Limb (tissue), 2 donors: ENCODE measurements at regions not wholly inside any gene's neighbourhood (a gene's known extent, or its start where the extent isn't known, plus 50 kb on each side); places are given as distances from the start of the nearest gene placed in this dataset.

ENCODE experiments used
- DNase-seq, 2 donors: peaks; one replicate each; pipeline ENCODE4 v3.0.0-alpha.2; 2016; ENCODE audit errors: extremely low spot score in 2 of 2

DNA sequence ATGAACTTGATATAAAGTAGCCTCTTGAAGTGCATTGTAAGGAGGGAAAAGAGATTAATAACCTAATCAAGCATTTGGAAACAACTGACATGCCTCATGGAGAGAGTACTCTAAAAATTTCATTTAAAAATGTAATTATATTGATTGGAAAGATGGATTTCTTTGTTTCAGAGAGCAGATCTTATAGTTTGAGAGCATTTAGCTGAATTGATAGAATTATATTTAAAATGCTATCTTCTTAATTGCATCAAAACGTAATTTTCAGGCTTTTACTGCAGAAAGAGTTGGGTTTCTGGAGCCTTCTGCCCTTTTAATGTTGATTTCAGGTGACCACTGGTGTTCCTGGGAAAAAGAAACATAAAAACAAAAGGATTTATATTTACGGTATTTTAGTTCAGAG lies 130.6 kb downstream of the EDN3 start:
- DNase-seq: no peak

GRCh38 chr20:59434960-59435359 lies 134.5 kb downstream of the EDN3 start:
- DNase-seq: no peak

DNA sequence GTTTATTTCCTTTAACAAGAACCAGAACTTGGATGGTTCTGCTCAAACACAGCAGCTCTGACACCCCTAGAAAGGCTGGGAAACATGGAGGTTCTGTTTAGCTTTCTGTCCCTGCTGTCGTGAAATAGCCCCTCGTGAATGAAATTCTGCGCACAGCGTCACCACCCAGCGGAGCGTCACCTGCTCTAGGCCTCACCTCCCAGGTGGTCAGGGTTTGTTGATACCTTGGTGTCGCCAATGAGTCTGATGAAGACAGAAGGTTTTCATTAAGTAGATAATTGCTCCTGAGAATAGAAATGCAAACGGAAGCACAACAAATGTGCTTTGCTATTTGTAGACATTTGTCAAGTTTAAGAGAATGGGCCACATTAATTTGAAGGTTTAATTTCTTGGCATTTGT lies 135.1 kb downstream of the EDN3 start:
- no peak for DNase-seq

GRCh38 chr20:59437601-59438031 lies 137.2 kb downstream of the EDN3 start:
- no peak for DNase-seq

- no peak for DNase-seq
Measured at GRCh38 chr20:59438201-59438600, 137.8 kb downstream of the EDN3 start.

DNA sequence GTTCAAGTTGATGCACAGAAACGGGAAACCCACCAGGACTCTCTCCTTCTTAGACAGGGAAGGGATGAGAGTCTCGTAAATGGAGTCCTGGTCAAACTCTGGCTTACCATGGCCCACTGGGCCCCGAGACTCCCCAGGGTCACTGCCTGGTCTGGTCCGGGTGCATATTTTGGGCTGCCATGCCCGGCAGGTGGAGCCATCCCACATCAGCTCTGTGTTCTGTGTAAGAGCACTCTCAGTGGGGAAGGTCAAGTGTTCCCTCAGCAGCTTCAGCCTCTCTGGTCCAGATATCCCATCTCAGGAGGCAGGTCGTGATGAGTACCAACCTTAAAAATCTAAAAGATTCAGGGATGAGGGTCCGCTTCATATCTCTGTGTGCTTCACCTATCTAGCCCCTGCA lies 138.8 kb downstream of the EDN3 start:
- DNase-seq: no peak

GRCh38 chr20:59441306-59441705 lies 140.9 kb downstream of the EDN3 start:
- no peak for DNase-seq

- peak in 1 of 2 donors; percentile 44 for DNase-seq
Measured at GRCh38 chr20:59441860-59442810, 141.7 kb downstream of the EDN3 start.

DNA sequence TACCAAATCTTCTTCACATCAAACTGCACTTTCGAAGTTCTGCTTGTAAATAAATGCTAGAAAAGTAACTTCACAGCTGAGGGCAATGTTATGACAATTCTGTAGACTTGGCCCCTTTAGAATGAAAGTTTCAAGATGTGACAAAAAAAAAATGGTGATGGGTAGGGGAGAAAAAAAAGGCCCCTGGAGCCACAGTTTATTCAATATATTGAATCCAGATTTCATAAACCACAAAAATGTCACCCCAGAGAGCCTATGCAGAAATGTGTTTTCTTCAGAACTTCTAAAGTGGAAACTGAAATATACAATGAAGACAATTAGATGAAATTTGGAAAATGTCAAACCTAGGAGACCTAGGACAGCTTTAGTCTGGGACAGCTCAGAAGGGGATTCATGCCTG lies 143.1 kb downstream of the EDN3 start:
- DNase-seq: no peak

- DNase-seq: no peak
Measured at GRCh38 chr20:59446376-59446775, 146.0 kb downstream of the EDN3 start.

DNA sequence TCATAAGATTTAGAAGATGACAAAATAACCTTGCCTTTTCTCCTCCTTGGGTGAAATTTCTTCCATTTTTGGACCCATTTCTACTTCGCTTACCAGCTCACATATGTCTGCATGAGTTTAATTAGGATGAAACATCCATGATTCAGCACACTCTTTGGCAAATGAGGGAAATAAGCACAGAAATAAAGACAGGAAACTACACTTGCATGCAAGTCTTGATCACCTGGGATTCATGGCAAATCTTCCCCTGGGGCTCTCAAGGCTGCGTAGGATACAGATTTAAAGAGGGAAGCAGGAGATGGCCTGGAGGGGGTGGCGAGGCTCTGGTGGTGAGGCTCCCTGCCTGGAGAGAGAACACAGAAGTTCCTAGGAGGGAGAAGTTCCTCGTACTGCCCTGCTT lies 147.8 kb downstream of the EDN3 start:
- DNase-seq: no peak

DNA sequence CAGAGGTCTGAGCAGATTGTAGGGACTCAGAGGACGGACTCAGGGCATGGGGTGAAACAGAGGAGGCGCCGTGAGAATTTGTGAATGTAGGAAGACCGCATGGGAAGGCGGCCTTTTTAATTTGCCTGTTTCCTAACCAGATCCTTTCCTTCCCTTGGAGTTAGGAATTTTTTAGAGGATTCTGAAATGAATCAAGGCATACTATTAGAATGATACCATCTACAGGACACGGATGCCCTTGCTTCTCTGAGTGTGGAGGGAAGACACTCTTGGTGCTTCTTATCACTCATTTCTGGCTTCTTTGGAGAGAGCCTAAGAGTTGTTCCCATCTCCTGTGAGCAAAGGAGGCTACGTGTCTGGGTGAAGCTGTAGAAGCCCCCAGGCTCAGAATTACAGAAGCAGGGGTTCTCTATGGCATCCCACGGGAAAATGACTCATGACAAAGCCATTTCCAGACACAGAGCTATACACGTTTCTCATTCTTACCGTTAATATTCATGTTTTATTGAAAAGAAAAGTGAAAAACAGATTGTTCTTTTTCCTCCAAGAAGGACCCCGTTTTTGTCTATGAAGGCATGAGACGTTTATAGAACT lies 148.5 kb downstream of the EDN3 start:
- no peak for DNase-seq

DNA sequence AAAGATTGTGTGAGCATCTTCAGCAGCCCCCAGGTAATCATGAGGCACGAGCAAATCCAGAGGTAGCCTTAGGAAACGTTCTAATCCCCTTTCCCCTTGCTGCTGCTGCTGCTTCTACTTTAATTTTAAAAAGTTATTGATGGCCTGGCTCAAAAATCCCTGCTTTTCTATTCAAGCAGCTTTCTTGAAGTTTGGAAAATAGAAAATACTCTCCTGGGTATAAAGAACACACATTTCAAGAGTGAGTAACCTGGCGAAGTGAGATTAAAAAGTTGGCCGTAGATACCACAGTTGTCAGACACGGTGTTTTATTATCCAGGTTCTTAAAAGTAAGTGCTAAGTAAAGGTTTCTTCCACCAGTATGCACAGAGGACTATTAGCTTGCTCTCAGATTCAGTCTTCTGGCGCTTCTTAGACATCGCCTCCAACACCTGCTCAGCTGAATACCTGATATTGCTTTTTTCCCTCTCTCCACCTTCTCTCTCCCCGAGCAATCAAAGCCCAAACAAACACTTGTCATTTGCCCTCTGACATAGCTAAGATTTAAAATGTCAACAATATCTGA lies 150.7 kb downstream of the EDN3 start:
- DNase-seq: no peak

DNA sequence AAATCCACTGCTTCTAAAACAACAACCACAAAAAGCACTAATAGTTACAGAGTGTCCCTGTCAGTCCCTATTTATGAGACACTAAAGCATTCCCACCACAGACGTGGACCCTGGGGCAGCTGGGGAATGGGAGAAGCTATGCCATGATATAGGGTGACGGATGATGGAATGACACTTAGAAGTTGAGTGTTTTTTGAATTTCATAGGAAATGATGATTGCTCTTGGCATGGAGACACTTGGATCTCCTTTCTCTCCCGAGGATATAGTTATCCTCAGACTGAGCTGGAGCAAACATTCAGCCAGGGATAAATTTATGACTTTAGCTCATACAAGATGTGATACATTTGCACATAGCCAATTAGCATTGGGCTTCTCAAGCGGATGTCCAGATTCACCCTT lies 151.2 kb downstream of the EDN3 start:
- peak in 1 of 2 donors; percentile 55 for DNase-seq

- DNase-seq: no peak
Measured at GRCh38 chr20:59452856-59453255, 151.5 kb upstream of the PHACTR3 start.

DNA sequence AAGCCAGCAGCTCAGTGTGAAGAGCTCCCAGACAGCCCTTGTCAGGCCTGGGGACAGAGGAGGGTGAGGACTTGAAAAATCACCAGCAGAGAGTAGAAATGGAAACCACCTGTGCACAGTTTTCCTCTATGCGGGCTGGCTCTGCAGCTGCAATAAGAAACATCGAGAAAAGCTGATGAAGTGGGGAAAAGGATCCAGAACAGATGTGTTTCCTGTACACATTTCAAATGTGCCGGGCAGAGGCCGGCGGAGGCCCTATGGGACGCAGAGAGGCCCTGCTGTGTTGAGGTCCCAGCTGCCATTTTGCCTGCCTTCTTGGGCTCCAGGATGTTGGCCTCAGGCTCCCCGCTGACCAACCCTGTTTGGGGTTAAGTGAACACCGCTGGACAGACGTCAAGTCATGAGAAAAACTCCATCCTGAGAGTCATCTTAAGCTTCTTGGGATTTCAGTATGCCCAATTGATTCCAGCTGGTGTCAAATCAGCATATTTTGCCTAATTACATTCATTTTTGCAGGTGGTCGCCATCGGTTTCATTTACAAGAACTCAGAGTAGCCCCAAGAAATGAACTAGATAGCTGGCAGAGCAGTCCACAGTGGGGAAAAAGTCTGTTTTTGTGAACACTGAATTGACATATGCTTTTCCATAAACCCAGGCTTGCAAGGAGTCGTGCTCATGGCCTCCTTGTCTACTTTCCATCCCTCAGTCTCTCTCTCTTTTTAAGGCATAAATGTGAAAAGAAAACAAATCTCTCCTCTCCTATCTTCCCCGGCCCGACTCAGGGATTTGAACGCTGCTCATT lies 150.4 kb upstream of the PHACTR3 start:
- peak; percentile 70 to 73 for DNase-seq

- DNase-seq: peak; percentile 68 to 75
Measured at GRCh38 chr20:59455402-59456341, 148.7 kb upstream of the PHACTR3 start.

GRCh38 chr20:59456342-59457279 lies 147.7 kb upstream of the PHACTR3 start:
- no peak for DNase-seq

DNA sequence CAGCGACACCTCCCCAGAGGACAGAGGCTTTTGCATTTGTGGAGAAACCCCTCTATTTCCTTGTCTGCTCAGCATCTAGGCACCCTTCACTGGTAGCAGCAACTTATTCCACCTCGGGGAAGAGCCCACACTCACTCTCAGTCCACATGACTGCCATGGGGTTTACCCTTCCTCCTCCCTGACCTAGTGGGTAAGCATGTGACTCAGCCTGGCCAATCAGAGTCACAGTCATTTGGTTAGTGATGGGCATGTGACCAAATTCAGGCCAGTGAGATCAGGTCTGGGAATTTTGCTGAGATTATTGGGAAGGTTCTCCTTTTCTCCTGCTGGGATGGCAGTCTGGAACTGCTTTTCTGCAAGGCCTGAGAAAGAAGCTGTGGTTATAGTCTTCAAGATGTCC lies 145.7 kb upstream of the PHACTR3 start:
- no peak for DNase-seq
